ENCODE measurements at regions not wholly inside any gene's neighbourhood (a gene's known extent, or its start where the extent isn't known, plus 50 kb on each side); places are given as distances from the start of the nearest gene placed in this dataset.

- Histone ChIP-seq H3K4me3 (no peak overlapping the region), H3K36me3 (no peaks in the 10 kb centered on the region), H3K27ac (no peak overlapping the region), H3K9me3 (no peaks in the 10 kb centered on the region), H3K9ac (ENCODE audit: low read depth in 2 of 2, low read length in 2 of 2) (no peak overlapping the region), H3K27me3 (no peaks in the 10 kb centered on the region), H3K4me1 (no peaks in the 10 kb centered on the region)
- no peak for DNase-seq
- intact Hi-C loops (cut with DNase I) = no loop called here
- TF ChIP-seq CTCF (IDR thresholded peaks at IDR 0.05) = no peak
Measured at GRCh38 chr13:85544756-85545155, 254.5 kb downstream of the SLITRK6 start.

GRCh38 chr13:85543144-85543543 is 256.1 kb downstream of the SLITRK6 start:
- Histone ChIP-seq H3K36me3 (no peaks in the 10 kb centered on the region), H3K27me3 (no peaks in the 10 kb centered on the region), H3K4me3 (no peak overlapping the region), H3K27ac (no peak overlapping the region), H3K4me1 (no peaks in the 10 kb centered on the region), H3K9ac (ENCODE audit: low read depth in 2 of 2, low read length in 2 of 2) (no peak overlapping the region), H3K9me3 (no peaks in the 10 kb centered on the region)
- intact Hi-C loops (cut with DNase I) = no loop called here
- TF ChIP-seq CTCF (IDR thresholded peaks at IDR 0.05) = no peak
- DNase-seq = no peak

- H3K9me3 ChIP-seq = no peaks in the 10 kb centered on the region
- no peak overlapping the region for H3K27ac ChIP-seq
- no peaks in the 10 kb centered on the region for H3K4me1 ChIP-seq
- no peak for DNase-seq
- no peak for TF ChIP-seq CTCF (IDR thresholded peaks at IDR 0.05)
- no peak overlapping the region for H3K4me3 ChIP-seq
- H3K36me3 ChIP-seq = no peaks in the 10 kb centered on the region
- H3K27me3 ChIP-seq = no peaks in the 10 kb centered on the region
- intact Hi-C loops (cut with DNase I) = no loop called here
- H3K9ac ChIP-seq (ENCODE audit: low read depth in 2 of 2, low read length in 2 of 2) = no peak overlapping the region
Measured at GRCh38 chr13:85541476-85541875, 257.7 kb downstream of the SLITRK6 start.

- intact Hi-C loops (cut with DNase I) = no loop called here
- Histone ChIP-seq H3K4me3 (no peak overlapping the region), H3K27ac (no peak overlapping the region), H3K9ac (ENCODE audit: low read depth in 2 of 2, low read length in 2 of 2) (no peak overlapping the region), H3K4me1 (no peaks in the 10 kb centered on the region), H3K27me3 (no peaks in the 10 kb centered on the region), H3K36me3 (no peaks in the 10 kb centered on the region), H3K9me3 (no peaks in the 10 kb centered on the region)
- DNase-seq = no peak
- TF ChIP-seq CTCF (IDR thresholded peaks at IDR 0.05) = no peak
Measured at GRCh38 chr13:85538957-85539356, 260.3 kb downstream of the SLITRK6 start.

- H3K27me3 ChIP-seq = no peaks in the 10 kb centered on the region
- no peak for TF ChIP-seq CTCF (IDR thresholded peaks at IDR 0.05)
- intact Hi-C loops (cut with DNase I) = no loop called here
Measured at GRCh38 chr13:85537601-85538000, 261.6 kb downstream of the SLITRK6 start.

GRCh38 chr13:85536706-85537105 is 262.5 kb downstream of the SLITRK6 start:
- Histone ChIP-seq H3K9me3 (no peaks in the 10 kb centered on the region), H3K4me1 (no peaks in the 10 kb centered on the region), H3K9ac (ENCODE audit: low read depth in 2 of 2, low read length in 2 of 2) (no peak overlapping the region), H3K27ac (no peak overlapping the region), H3K4me3 (no peak overlapping the region), H3K27me3 (no peaks in the 10 kb centered on the region), H3K36me3 (no peaks in the 10 kb centered on the region)
- no peak for DNase-seq
- no peak for TF ChIP-seq CTCF (IDR thresholded peaks at IDR 0.05)
- intact Hi-C loops (cut with DNase I) = no loop called here

More at GRCh38 chr13:85537601-85538000, 261.6 kb downstream of the SLITRK6 start:
- no peak overlapping the region for H3K27ac ChIP-seq
- H3K4me3 ChIP-seq = no peak overlapping the region
- H3K4me1 ChIP-seq = no peaks in the 10 kb centered on the region
- H3K36me3 ChIP-seq = no peaks in the 10 kb centered on the region
- DNase-seq = no peak
- no peaks in the 10 kb centered on the region for H3K9me3 ChIP-seq
- H3K9ac ChIP-seq (ENCODE audit: low read depth in 2 of 2, low read length in 2 of 2) = no peak overlapping the region
